ENCODE measurements at regions not wholly inside any gene's neighbourhood (a gene's known extent, or its start where the extent isn't known, plus 50 kb on each side); places are given as distances from the start of the nearest gene placed in this dataset.

- TF ChIP-seq POLR2AphosphoS5 (IDR thresholded peaks at IDR 0.05) = no peak
- TF ChIP-seq, protein P1, sequence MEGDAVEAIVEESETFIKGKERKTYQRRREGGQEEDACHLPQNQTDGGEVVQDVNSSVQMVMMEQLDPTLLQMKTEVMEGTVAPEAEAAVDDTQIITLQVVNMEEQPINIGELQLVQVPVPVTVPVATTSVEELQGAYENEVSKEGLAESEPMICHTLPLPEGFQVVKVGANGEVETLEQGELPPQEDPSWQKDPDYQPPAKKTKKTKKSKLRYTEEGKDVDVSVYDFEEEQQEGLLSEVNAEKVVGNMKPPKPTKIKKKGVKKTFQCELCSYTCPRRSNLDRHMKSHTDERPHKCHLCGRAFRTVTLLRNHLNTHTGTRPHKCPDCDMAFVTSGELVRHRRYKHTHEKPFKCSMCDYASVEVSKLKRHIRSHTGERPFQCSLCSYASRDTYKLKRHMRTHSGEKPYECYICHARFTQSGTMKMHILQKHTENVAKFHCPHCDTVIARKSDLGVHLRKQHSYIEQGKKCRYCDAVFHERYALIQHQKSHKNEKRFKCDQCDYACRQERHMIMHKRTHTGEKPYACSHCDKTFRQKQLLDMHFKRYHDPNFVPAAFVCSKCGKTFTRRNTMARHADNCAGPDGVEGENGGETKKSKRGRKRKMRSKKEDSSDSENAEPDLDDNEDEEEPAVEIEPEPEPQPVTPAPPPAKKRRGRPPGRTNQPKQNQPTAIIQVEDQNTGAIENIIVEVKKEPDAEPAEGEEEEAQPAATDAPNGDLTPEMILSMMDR (IDR thresholded peaks at IDR 0.05) = no peak
These were observed 1080.7 kb downstream of the TRHDE start for GRCh38 chr12:73352826-73353225.

Measured in suprapubic skin (tissue), 3 donors.